B cell (primary cell): ENCODE measurements at regions not wholly inside any gene's neighbourhood (a gene's known extent, or its start where the extent isn't known, plus 50 kb on each side); places are given as distances from the start of the nearest gene placed in this dataset.

Experiments used
- ATAC-seq: fragments of 200-7000 bp; cut with Tn5 transposase; one replicate; pipeline ENCODE4 v1.10.0; 2021; ENCODE audit warnings: low read depth, mild to moderate bottlenecking, moderate number of reproducible peaks, moderate library complexity
- CTCF ChIA-PET: fragments of 350-600 bp; sonication (Branson Sonifier 250); formaldehyde crosslinking; loops from one replicate; lab custom pipeline; 2021; ENCODE audit warnings: antibody characterized with exemption, inconsistent platforms; lab: Charles Lee
- POLR2A ChIA-PET: fragments of 350-600 bp; sonication (Branson Sonifier 250); formaldehyde crosslinking; loops from one replicate; lab custom pipeline; 2021; ENCODE audit warnings: antibody characterized with exemption; lab: Charles Lee
- DNase-seq: peaks from one replicate; pipeline ENCODE4 v3.0.0; 2013
- H2AFZ ChIP-seq: 2 replicates; pipeline ENCODE4 v1.6.1; 2012; ENCODE audit warnings: mild to moderate bottlenecking, low read depth, low read length; ENCODE audit not compliant: insufficient read depth, poor library complexity, severe bottlenecking
- H3K27ac ChIP-seq, 2 donors: 1 replicate in 1 of 2; 2 replicates in 1 of 2; pipeline ENCODE4 v1.5.1; 2012 to 2013; ENCODE audit warnings: low read length in 2 of 2, mild to moderate bottlenecking in 2 of 2, moderate library complexity in 1 of 2
- H3K27me3 ChIP-seq, 4 experiments: fragments of 200-600 bp in 1 of 4; sonication (generic) in 1 of 4; replicated peaks in 1 of 4; 1 replicate in 2 of 4; 2 replicates in 2 of 4; pipeline versions ENCODE4 v1.6.1 to v1.7.0; 2013 to 2016; ENCODE audit warnings: low read length in 3 of 4, mild to moderate bottlenecking in 2 of 4, mixed read lengths in 1 of 4, moderate library complexity in 1 of 4; ENCODE audit not compliant: insufficient read depth in 4 of 4, control insufficient read depth in 3 of 4; ENCODE audit errors: control extremely low read depth in 1 of 4
- H3K36me3 ChIP-seq, 2 experiments: replicated peaks in 1 of 2; 1 replicate in 1 of 2; 2 replicates in 1 of 2; pipeline versions ENCODE4 v1.6.1 to v1.7.1; 2013; ENCODE audit warnings: low read length in 1 of 2; ENCODE audit not compliant: insufficient read depth in 2 of 2, control insufficient read depth in 1 of 2; ENCODE audit errors: control extremely low read depth in 1 of 2, extremely low read depth in 1 of 2
- H3K4me1 ChIP-seq, 2 donors: fragments of 200-600 bp in 1 of 2; sonication (generic) in 1 of 2; 1 replicate in 1 of 2; 2 replicates in 1 of 2; pipeline versions ENCODE4 v1.5.1 to v1.6.1; 2013 to 2017; ENCODE audit warnings: low read length in 2 of 2; ENCODE audit not compliant: control insufficient read depth in 2 of 2, insufficient read depth in 2 of 2
- H3K4me2 ChIP-seq: replicated peaks from 2 replicates; pipeline ENCODE3; 2012; ENCODE audit warnings: mild to moderate bottlenecking, low read depth, low read length; ENCODE audit not compliant: poor library complexity, severe bottlenecking
- H3K4me3 ChIP-seq, 5 experiments: fragments of 200-600 bp in 1 of 5; sonication (generic) in 1 of 5; 1 replicate in 3 of 5; 2 replicates in 2 of 5; pipeline versions ENCODE4 v1.5.1 to v1.7.0; 2011 to 2016; ENCODE audit warnings: low read length in 4 of 5, mild to moderate bottlenecking in 4 of 5, low read depth in 2 of 5, control low read depth in 1 of 5, moderate library complexity in 1 of 5; ENCODE audit not compliant: insufficient read depth in 1 of 5; ENCODE audit errors: control extremely low read depth in 1 of 5, extremely low read depth in 1 of 5
- H3K79me2 ChIP-seq: fragments of 200-600 bp; sonication (generic); one replicate; pipeline ENCODE4 v1.6.0; 2016; ENCODE audit warnings: low read length; ENCODE audit not compliant: control insufficient read depth, insufficient read depth
- H3K9ac ChIP-seq: fragments of 200-600 bp; sonication (generic); 2 replicates; pipeline ENCODE4 v1.6.1; 2017; ENCODE audit warnings: mild to moderate bottlenecking, low read length, moderate library complexity
- H3K9me3 ChIP-seq, 3 donors: one replicate each; pipeline versions ENCODE4 v1.6.1 to v1.7.1; 2013; ENCODE audit warnings: low read length in 2 of 3; ENCODE audit not compliant: control insufficient read depth in 2 of 3, insufficient read depth in 1 of 3; ENCODE audit errors: control extremely low read depth in 1 of 3
- H4K20me1 ChIP-seq: 2 replicates; pipeline ENCODE4 v1.6.0; 2012; ENCODE audit warnings: mild to moderate bottlenecking, low read length; ENCODE audit not compliant: insufficient read depth, control insufficient read depth, poor library complexity, severe bottlenecking
- H3K27ac Mint-ChIP-seq: one replicate; pipeline ENCODE4 v1.8.0; 2021; ENCODE audit warnings: mixed read lengths
- H3K27me3 Mint-ChIP-seq: one replicate; pipeline ENCODE4 v1.8.0; 2021; ENCODE audit warnings: mixed read lengths
- H3K4me1 Mint-ChIP-seq: one replicate; pipeline ENCODE4 v1.8.0; 2021; ENCODE audit warnings: mixed read lengths
- H3K4me3 Mint-ChIP-seq: one replicate; pipeline ENCODE4 v1.8.0; 2021; ENCODE audit warnings: mixed read lengths
- H3K9me3 Mint-ChIP-seq: one replicate; pipeline ENCODE4 v1.8.0; 2022; ENCODE audit warnings: mixed read lengths; ENCODE audit not compliant: insufficient read depth
- CTCF ChIP-seq: fragments of 200-600 bp; IDR thresholded peaks from one replicate; pipeline ENCODE4 v1.8.0; 2022; ENCODE audit warnings: antibody characterized with exemption, mild to moderate bottlenecking
- EZH2 ChIP-seq: IDR thresholded peaks from 2 replicates; pipeline ENCODE4 v1.6.1; 2012; ENCODE audit warnings: borderline replicate concordance, low read depth, mild to moderate bottlenecking, moderate library complexity, low read length; ENCODE audit not compliant: insufficient read depth, poor library complexity, severe bottlenecking
- WGBS: methylation state at CpG from one replicate; pipeline ENCODE4 v1.1.5; 2013; ENCODE audit warnings: missing lambda C conversion rate; ENCODE audit not compliant: insufficient coverage; 5-methylcytosine and 5-hydroxymethylcytosine counted together
- intact Hi-C: fragments of 100-400 bp; cut with micrococcal nuclease; formaldehyde crosslinking; loops from one replicate; pipeline ENCODE4 v1.10.0; 2022

- no peak overlapping the region for H3K4me2 ChIP-seq
- no peaks in the 10 kb centered on the region for H3K9me3 ChIP-seq
- no peaks in the 10 kb centered on the region for H3K79me2 ChIP-seq
- H3K4me1 Mint-ChIP-seq = no peaks in the 10 kb centered on the region
- CTCF ChIA-PET = no interaction called here
- no peaks in the 10 kb centered on the region for H4K20me1 ChIP-seq
- POLR2A ChIA-PET = no interaction called here
- intact Hi-C loops = no loop called here
- WGBS = 80% methylated on average over 1 of the region's 2 CpGs
- no peak overlapping the region for H3K9ac ChIP-seq
- no peak overlapping the region for H3K4me3 Mint-ChIP-seq
- DNase-seq (no peak), ATAC-seq (no peak)
- H3K4me3 ChIP-seq = no peak overlapping the region
- no peak overlapping the region for H3K27ac Mint-ChIP-seq
- no peaks in the 10 kb centered on the region for H3K9me3 Mint-ChIP-seq
- no peak overlapping the region for H3K27ac ChIP-seq
- H3K27me3 Mint-ChIP-seq = peaks cover 5% of the 10 kb centered on the region
- peaks cover 0 to 2% (median under 1%) of the 10 kb centered on the region in 4 experiments for H3K27me3 ChIP-seq
- H2AFZ ChIP-seq = no peak overlapping the region
- H3K4me1 ChIP-seq = no peaks in the 10 kb centered on the region
- TF ChIP-seq CTCF = no peak
- TF ChIP-seq EZH2 = no peak
- no peaks in the 10 kb centered on the region for H3K36me3 ChIP-seq
Observed at GRCh38 chr9:1612886-1613285, 402.3 kb upstream of the SMARCA2 start.

GRCh38 chr9:1617419-1617818, 397.7 kb upstream of the SMARCA2 start:
- H3K27ac ChIP-seq = no peak overlapping the region

More at GRCh38 chr9:1617419-1617818, 397.7 kb upstream of the SMARCA2 start:
- Mint-ChIP-seq H3K27ac (no peak overlapping the region), H3K27me3 (no peaks in the 10 kb centered on the region), H3K4me3 (no peak overlapping the region), H3K9me3 (no peaks in the 10 kb centered on the region), H3K4me1 (no peaks in the 10 kb centered on the region)
- Histone ChIP-seq H3K27me3 (peaks cover 0 to 5% (median 1%) of the 10 kb centered on the region in 4 experiments), H3K36me3 (no peaks in the 10 kb centered on the region), H3K9ac (no peak overlapping the region), H3K4me2 (no peak overlapping the region), H3K9me3 (peaks cover 0 to under 1% (median 0%) of the 10 kb centered on the region in 3 donors), H4K20me1 (no peaks in the 10 kb centered on the region), H3K4me3 (no peak overlapping the region), H2AFZ (no peak overlapping the region), H3K4me1 (no peaks in the 10 kb centered on the region), H3K79me2 (no peaks in the 10 kb centered on the region)
- 67% methylated on average over 1 of the region's 3 CpGs for WGBS
- CTCF ChIA-PET = no interaction called here
- POLR2A ChIA-PET = no interaction called here
- ATAC-seq (no peak), DNase-seq (no peak)
- no peak for TF ChIP-seq EZH2
- TF ChIP-seq CTCF = no peak
- intact Hi-C loops = no loop called here
